ENCODE measurements at regions not wholly inside any gene's neighbourhood (a gene's known extent, or its start where the extent isn't known, plus 50 kb on each side); places are given as distances from the start of the nearest gene placed in this dataset.

- H3K4me3 ChIP-seq (ENCODE audit: low read depth, low read length): no peak overlapping the region
- no peak for DNase-seq (ENCODE audit: low read depth)
These were observed 246.6 kb upstream of the RPL38 start for GRCh38 chr17:73956595-73957465.

- no peak overlapping the region for H3K4me3 ChIP-seq (ENCODE audit: low read depth, low read length)
- no peak for DNase-seq (ENCODE audit: low read depth)
These were observed 245.9 kb upstream of the RPL38 start for GRCh38 chr17:73957564-73957963.

GRCh38 chr17:73958453-73958852 lies 245.0 kb upstream of the RPL38 start:
- DNase-seq (ENCODE audit: low read depth): no peak
- no peak overlapping the region for H3K4me3 ChIP-seq (ENCODE audit: low read depth, low read length)

GRCh38 chr17:73960469-73960868 lies 243.0 kb upstream of the RPL38 start:
- no peak overlapping the region for H3K4me3 ChIP-seq (ENCODE audit: low read depth, low read length)
- no peak for DNase-seq (ENCODE audit: low read depth)

- no peak overlapping the region for H3K4me3 ChIP-seq (ENCODE audit: low read depth, low read length)
- DNase-seq (ENCODE audit: low read depth): no peak
These were observed 241.2 kb upstream of the RPL38 start for GRCh38 chr17:73962308-73962707.

GRCh38 chr17:73968680-73969079 lies 234.8 kb upstream of the RPL38 start:
- no peak for DNase-seq (ENCODE audit: low read depth)
- H3K4me3 ChIP-seq (ENCODE audit: low read depth, low read length): no peak overlapping the region

- H3K4me3 ChIP-seq (ENCODE audit: low read depth, low read length): no peak overlapping the region
- DNase-seq (ENCODE audit: low read depth): no peak
These were observed 233.5 kb upstream of the RPL38 start for GRCh38 chr17:73969956-73970355.

- no peak for DNase-seq (ENCODE audit: low read depth)
These were observed 232.4 kb upstream of the RPL38 start for GRCh38 chr17:73971127-73971526.

GRCh38 chr17:73972056-73972455 lies 231.4 kb upstream of the RPL38 start:
- no peak for DNase-seq (ENCODE audit: low read depth)
- H3K4me3 ChIP-seq (ENCODE audit: low read depth, low read length): no peak overlapping the region

More at GRCh38 chr17:73971127-73971526, 232.4 kb upstream of the RPL38 start:
- no peak overlapping the region for H3K4me3 ChIP-seq (ENCODE audit: low read depth, low read length)

- DNase-seq (ENCODE audit: low read depth): no peak
- no peak overlapping the region for H3K4me3 ChIP-seq (ENCODE audit: low read depth, low read length)
These were observed 230.6 kb upstream of the RPL38 start for GRCh38 chr17:73972901-73973300.

GRCh38 chr17:73973586-73974409 lies 229.7 kb upstream of the RPL38 start:
- no peak for DNase-seq (ENCODE audit: low read depth)
- H3K4me3 ChIP-seq (ENCODE audit: low read depth, low read length): no peak overlapping the region

- no peak for DNase-seq (ENCODE audit: low read depth)
- no peak overlapping the region for H3K4me3 ChIP-seq (ENCODE audit: low read depth, low read length)
These were observed 228.9 kb upstream of the RPL38 start for GRCh38 chr17:73974536-73974935.

- H3K4me3 ChIP-seq (ENCODE audit: low read depth, low read length): no peak overlapping the region
- DNase-seq (ENCODE audit: low read depth): no peak
These were observed 227.3 kb upstream of the RPL38 start for GRCh38 chr17:73976147-73976546.

GRCh38 chr17:73976676-73977521 lies 226.6 kb upstream of the RPL38 start:
- no peak for DNase-seq (ENCODE audit: low read depth)
- H3K4me3 ChIP-seq (ENCODE audit: low read depth, low read length): no peak overlapping the region

GRCh38 chr17:73980517-73980916 lies 223.0 kb upstream of the RPL38 start:
- no peak for DNase-seq (ENCODE audit: low read depth)
- no peak overlapping the region for H3K4me3 ChIP-seq (ENCODE audit: low read depth, low read length)

GRCh38 chr17:73982871-73983270 lies 220.6 kb upstream of the RPL38 start:
- H3K4me3 ChIP-seq (ENCODE audit: low read depth, low read length): no peak overlapping the region
- no peak for DNase-seq (ENCODE audit: low read depth)

GRCh38 chr17:73983621-73984400 lies 219.7 kb upstream of the RPL38 start:
- no peak for DNase-seq (ENCODE audit: low read depth)

GRCh38 chr17:73984941-73985340 lies 218.5 kb upstream of the RPL38 start:
- DNase-seq (ENCODE audit: low read depth): no peak
- H3K4me3 ChIP-seq (ENCODE audit: low read depth, low read length): no peak overlapping the region

More at GRCh38 chr17:73983621-73984400, 219.7 kb upstream of the RPL38 start:
- no peak overlapping the region for H3K4me3 ChIP-seq (ENCODE audit: low read depth, low read length)

GRCh38 chr17:73985466-73986015 lies 217.9 kb upstream of the RPL38 start:
- DNase-seq (ENCODE audit: low read depth): no peak
- no peak overlapping the region for H3K4me3 ChIP-seq (ENCODE audit: low read depth, low read length)
